ENCODE measurements at regions not wholly inside any gene's neighbourhood (a gene's known extent, or its start where the extent isn't known, plus 50 kb on each side); places are given as distances from the start of the nearest gene placed in this dataset.

DNA sequence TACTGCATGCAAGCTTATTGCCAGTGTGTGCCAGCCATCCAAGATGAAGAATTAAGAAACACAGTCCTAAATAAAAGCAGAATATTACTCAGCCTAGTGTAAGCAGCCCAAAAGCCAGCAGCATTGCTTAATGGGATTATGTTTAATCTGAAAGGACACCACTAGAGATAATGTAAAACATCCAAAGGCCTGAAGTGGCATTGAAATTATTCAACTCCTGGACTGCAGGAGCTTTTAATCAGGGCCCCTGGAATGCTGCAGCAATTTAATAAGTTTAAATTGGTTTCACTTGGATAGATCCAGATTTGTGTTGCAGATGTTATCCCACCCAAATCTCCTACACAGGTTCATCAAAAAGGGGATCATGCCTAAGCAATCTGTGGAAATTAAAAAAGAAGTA, 193.0 kb downstream of the C12orf50 start:
- DNase-seq = no peak

GRCh38 chr12:87828382-87828973, 200.7 kb downstream of the C12orf50 start:
- no peak for DNase-seq

- no peak for DNase-seq
Measured at GRCh38 chr12:87827638-87828264, 201.4 kb downstream of the C12orf50 start.

DNA sequence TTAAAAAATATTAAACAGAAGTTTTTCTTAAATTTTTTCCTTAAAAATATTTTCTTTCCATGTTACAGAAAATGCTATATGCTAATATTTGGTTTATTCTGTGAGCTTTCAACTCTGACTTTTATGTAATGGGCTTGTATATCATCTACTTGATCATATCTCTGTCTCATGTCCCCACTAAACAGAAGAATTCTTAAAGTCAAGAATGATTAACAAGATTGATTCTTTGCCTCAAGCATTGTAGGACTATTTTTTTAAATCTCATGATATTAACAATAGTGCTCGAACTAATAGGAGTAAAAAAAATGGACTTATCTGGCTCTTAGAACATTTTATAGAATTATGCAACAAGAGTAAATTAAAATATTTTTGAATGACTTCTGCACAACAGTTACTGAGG, 206.3 kb downstream of the C12orf50 start:
- no peak for DNase-seq

- DNase-seq = no peak
Measured at GRCh38 chr12:87820524-87821202, 208.5 kb downstream of the C12orf50 start.

GRCh38 chr12:87818441-87818840, 210.8 kb downstream of the C12orf50 start:
- no peak for DNase-seq

DNA sequence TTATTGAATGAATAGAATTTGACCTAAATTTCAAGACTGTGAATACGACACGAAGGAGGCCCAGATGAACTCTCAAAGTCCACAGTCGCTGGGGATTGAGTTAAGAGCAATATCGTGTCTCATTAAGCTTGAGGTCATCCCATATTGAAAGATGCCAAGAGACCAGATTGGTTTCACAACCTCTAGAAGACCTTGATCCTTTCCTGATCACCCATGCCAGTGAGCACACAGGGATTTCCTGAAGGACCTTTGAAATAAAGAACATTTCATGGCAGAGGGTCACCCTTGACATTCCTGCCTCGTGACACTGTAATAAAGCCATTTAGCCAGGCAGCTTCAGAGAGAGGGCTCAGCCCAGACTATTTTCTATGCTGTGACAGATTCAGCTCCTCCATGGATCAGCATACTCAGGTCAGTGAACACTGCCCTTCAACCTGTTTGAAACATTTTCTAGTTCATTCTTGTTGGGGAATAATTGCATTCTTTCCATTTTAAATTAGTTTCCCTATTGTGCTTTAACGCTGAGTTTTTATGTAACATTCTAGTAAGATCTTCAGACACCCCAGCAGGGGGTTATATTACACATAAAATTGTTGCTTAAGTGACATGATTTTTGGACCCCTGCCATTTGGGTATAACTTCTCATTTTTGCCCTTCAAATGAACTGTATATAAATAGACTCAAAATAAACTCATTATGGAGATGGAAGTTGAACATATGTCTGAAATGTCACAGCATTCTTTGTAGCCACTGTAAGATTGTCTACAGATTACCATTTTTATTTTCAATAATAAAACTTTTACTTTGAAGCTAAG, 213.2 kb downstream of the C12orf50 start:
- DNase-seq = no peak

DNA sequence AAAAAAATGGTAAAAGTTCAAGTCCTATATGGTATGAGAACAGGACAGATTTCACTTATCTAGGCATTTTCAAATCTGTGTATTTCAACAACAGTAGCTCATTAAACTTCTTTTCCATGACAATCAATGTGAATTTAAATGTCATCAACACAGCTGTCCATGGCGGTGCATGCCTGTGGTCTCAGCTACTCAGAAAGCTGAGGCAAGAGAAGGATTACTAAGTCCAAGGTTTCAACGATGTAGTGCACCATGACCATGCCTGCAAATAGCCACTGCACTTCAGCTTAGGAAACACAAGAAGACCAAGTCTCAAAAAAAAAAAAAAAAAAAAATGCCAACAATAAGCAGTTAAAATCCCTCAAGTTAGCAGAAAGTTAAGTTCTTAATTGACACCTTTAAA, 214.6 kb downstream of the C12orf50 start:
- DNase-seq = no peak

DNA sequence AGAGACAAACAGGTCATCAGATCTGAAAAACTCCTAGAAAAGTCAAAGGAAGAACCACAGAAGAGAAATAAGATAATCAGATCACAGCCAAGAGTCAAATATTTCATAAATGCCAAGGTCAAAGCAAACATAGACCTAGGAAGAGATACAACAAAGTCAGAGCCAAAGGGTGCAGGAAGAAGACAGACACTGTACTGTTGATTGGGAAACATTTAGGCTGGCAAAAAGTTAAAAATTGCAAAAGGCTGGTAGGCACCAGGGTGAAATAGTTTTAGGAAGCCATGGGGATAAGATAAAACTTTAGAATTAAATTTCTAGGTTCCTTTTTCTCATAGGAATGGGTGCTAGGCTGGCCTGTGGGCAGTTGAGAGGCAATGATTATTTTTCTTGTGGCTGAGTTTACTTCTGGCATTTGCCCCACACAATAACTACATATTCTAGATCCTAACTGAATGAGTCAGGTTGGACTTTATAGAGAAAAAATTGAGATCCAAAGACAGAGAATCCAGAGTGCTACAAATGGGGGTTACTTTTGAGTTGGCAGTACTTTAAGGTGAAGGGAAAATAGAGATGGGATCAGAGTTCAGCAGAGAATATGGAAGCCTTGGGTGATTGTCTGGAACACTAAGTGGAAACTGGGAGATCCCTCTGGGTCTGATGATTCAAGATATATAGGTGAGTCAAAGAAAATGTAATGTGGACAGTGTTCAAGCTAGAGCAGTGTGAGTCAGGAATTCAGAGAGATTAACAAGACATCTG, 215.5 kb downstream of the C12orf50 start:
- no peak for DNase-seq

DNA sequence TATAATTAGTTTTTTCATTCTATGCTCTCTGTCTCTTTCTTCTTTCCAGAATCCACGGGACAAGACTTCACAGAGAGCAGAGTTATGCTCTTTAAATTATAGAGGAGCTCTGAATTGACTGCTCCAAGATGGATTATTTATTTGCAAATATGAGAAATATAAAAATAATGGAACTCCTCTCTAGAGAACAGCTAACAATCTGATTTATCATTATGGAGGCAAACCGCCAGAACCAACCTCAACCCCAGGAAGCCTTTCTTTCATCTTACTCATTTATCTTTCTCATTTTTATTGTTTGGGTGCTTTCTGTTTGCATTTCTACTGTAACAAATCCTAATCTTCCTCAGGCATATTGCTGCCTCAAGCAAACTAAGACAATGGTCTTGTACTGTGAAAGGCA, 216.5 kb downstream of the C12orf50 start:
- no peak for DNase-seq

DNA sequence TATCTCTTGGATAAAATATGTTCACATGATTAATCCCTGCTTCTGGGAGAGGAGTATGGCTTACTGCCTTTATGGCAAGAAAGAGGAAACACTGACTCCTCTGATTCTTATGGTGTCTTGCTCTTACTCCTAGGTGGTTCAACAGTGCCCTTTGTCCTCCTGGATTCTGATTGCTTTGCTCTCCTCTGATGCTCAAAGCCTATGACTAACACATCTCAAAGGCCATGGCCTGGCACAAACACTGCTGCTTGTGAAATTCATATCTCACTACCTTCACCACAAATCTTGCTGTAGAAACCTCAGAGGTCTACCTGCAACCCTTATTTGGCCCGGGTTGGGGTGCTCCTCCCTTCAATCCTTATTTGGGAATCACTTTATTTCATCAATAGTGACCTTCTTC, 217.2 kb downstream of the C12orf50 start:
- DNase-seq = no peak

DNA sequence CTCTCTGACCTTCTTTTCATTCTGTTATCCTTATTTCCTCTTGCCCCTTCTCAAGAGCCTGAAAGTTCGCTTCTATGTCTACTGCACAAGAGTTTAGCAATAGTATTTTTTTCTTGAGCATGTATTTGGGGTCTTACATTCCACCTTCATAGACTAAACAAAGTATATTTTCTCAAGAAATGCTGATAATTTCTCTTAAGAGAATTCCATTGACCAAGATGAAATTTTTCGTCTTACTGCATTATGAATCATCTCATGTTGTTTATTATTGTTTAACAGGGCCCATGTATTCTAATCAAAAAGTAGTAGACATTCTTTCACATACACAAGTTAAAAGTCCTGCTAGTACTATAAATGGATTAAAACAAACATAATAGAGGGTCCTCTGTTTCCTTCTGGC, 219.3 kb downstream of the C12orf50 start:
- DNase-seq = no peak

DNA sequence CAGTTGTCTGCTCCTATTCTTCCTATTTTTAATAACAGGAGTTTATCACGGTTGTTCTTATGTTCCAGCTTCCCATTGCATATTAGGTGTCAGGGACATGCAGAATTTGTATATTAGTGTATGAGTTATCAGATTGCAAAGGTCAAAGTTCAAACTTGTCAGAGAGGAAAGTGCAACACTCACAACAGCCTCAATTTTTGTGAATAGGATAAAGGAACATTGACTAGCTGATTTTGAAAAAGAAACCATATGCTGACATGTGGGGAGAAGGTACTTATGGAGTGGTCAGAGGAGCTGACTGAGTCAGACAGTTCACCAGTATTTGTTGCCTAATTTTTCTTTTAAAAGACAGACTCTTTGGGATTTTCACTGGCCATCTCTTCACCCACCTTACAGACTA, 222.1 kb downstream of the C12orf50 start:
- DNase-seq = no peak

- DNase-seq = no peak
Measured at GRCh38 chr12:87806310-87806709, 222.9 kb downstream of the C12orf50 start.

DNA sequence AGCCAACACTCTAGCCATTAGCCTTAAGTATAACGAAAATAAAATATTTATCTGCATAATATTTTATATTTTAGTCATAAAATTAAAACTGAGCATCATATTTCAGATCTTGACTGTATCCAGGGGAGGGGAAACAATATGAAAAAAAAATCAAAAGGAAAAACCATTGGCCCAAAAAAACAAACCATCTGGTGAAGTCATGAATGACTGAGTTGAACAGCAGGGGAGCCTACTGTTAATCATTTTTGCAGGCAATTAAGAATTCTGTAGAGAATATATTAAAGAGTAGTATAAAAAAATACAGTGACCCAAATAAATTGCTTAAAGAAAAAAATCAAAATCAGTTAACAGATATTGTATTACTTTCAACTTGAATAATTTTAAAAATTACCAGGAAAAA, 224.8 kb downstream of the C12orf50 start:
- DNase-seq = no peak

DNA sequence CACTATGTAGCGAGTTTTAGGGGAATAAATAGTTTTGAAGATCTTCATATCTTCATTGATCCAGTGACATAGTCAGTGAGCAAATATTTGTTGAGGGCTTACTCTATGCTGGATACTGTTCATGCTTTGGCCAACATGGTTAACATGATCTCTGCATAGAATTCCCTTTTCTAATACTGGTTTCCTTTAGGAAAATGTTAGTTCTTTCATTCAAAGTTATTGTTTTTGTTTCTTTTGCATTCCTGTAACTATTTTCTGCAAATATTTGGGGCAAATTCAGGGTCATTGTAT, 226.5 kb downstream of the C12orf50 start:
- no peak for DNase-seq

GRCh38 chr12:87801860-87802720, 227.1 kb downstream of the C12orf50 start:
- no peak for DNase-seq

- no peak for DNase-seq
Measured at GRCh38 chr12:87796961-87797516, 232.2 kb downstream of the C12orf50 start.

DNA sequence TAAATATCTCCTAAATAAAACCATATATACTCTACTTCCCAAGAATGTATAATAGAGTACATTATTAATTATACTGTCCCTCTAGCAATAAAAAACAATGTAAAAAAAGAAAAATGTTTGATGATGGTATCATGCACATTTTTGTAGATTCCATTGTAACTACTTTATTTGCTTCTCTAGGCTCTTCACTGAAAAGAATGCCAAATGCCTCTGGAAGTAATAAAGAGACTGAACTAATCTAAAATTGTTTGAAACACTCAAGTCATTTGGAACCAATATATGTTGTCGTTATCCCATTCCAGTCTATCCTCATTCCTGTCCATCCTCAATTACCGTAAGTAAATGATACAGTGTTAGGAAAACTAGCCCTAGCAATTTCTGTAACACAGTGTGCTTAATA, 233.6 kb downstream of the C12orf50 start:
- DNase-seq = no peak

- no peak for DNase-seq
Measured at GRCh38 chr12:87794854-87795253, 234.3 kb downstream of the C12orf50 start.

DNA sequence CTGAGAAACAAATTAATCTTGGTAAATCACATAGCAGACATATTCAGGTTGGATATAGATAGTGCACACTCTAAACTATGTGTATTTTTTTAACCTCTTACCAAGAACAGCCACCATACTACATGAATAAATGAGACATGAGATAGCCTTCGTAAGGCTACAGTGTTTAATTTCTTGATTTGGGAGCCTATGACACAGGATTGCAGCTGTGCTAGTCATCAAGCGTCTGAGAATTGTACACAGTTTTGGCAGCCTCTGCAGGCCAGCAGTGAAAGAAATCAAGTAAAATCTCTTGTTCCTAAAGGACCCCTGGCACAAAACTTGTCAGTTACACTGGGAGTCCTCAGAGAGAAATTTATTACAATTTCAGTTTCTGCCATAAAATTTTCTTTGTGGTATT, 236.1 kb downstream of the C12orf50 start:
- no peak for DNase-seq

GRCh38 chr12:87784350-87784749, 244.9 kb downstream of the C12orf50 start:
- DNase-seq = no peak

Measured in bone marrow (tissue), 2 donors.